H1 (cell line): ENCODE measurements at regions not wholly inside any gene's neighbourhood (a gene's known extent, or its start where the extent isn't known, plus 50 kb on each side); places are given as distances from the start of the nearest gene placed in this dataset.

ENCODE experiments used
- CTCF ChIA-PET: fragments of 300-600 bp; sonication (Branson Sonifier 250); formaldehyde crosslinking; loops from one replicate; lab custom pipeline; 2021; ENCODE audit not compliant: partially characterized antibody; lab: Charles Lee
- POLR2A ChIA-PET: fragments of 300-600 bp; sonication (Branson Sonifier 250); formaldehyde crosslinking; loops from one replicate; lab custom pipeline; 2021; ENCODE audit warnings: inconsistent platforms; ENCODE audit not compliant: partially characterized antibody; lab: Charles Lee
- DNase-seq, 2 experiments: peaks; one replicate each; pipeline versions ENCODE4 v3.0.0 to v3.0.0-alpha.2; 2010 to 2022; ENCODE audit warnings: low spot score in 2 of 2, low read depth in 1 of 2, mixed read lengths in 1 of 2
- FAIRE-seq: peaks from 2 replicates; lab custom pipeline; 2011; peaks lifted over from hg19 to GRCh38; lab: Jason Lieb, UNC
- H2AFZ ChIP-seq: 2 replicates; pipeline ENCODE4 v1.8.1; 2012; ENCODE audit warnings: low read length, inconsistent platforms
- H2AK5ac ChIP-seq: 2 replicates; pipeline ENCODE4 v1.6.1; 2013; ENCODE audit warnings: low read depth, low read length
- H2BK120ac ChIP-seq: replicated peaks from 2 replicates; pipeline ENCODE3; 2013; ENCODE audit warnings: low read depth, low read length, inconsistent platforms
- H2BK12ac ChIP-seq: 2 replicates; pipeline ENCODE4 v1.6.1; 2013; ENCODE audit warnings: low read depth, low read length
- H2BK15ac ChIP-seq: 2 replicates; pipeline ENCODE4 v1.6.1; 2013; ENCODE audit warnings: low read length
- H2BK20ac ChIP-seq: 2 replicates; pipeline ENCODE4 v1.6.1; 2013; ENCODE audit warnings: low read length
- H2BK5ac ChIP-seq: 2 replicates; pipeline ENCODE4 v1.6.1; 2013; ENCODE audit warnings: low read depth, low read length
- H3K14ac ChIP-seq: 2 replicates; pipeline ENCODE4 v1.6.1; 2013; ENCODE audit warnings: inconsistent platforms; ENCODE audit not compliant: insufficient read length
- H3K18ac ChIP-seq: 2 replicates; pipeline ENCODE4 v1.6.1; 2013; ENCODE audit warnings: low read length; ENCODE audit errors: extremely low read depth
- H3K23ac ChIP-seq: 2 replicates; pipeline ENCODE4 v1.6.1; 2013; ENCODE audit warnings: inconsistent platforms; ENCODE audit not compliant: insufficient read length
- H3K23me2 ChIP-seq: 2 replicates; pipeline ENCODE4 v1.6.1; 2013; ENCODE audit warnings: low read depth, low read length
- H3K27ac ChIP-seq: 2 replicates; pipeline ENCODE4 v1.6.1; 2011; ENCODE audit warnings: low read depth, low read length, inconsistent platforms
- H3K27me3 ChIP-seq, 4 experiments: replicated peaks in 1 of 4; 1 replicate in 1 of 4; 2 replicates in 3 of 4; pipeline versions ENCODE4 v1.6.1 to v1.8.1; 2011 to 2013; ENCODE audit warnings: low read length in 3 of 4, mild to moderate bottlenecking in 3 of 4, inconsistent platforms in 2 of 4, mixed read lengths in 2 of 4, moderate library complexity in 1 of 4; ENCODE audit not compliant: control insufficient read depth in 3 of 4, insufficient read depth in 3 of 4; ENCODE audit errors: extremely low read depth in 1 of 4
- H3K36me3 ChIP-seq, 4 experiments: 2 replicates each; pipeline versions ENCODE4 v1.6.1 to v1.8.1; 2011 to 2013; ENCODE audit warnings: mild to moderate bottlenecking in 4 of 4, low read length in 3 of 4, moderate library complexity in 2 of 4, control low read depth in 1 of 4, inconsistent platforms in 1 of 4; ENCODE audit not compliant: insufficient read depth in 4 of 4, control insufficient read depth in 2 of 4
- H3K4ac ChIP-seq: replicated peaks from 2 replicates; pipeline ENCODE3; 2013; ENCODE audit warnings: low read length, low read depth, mixed read lengths, inconsistent platforms; ENCODE audit not compliant: insufficient read length
- H3K4me1 ChIP-seq, 4 experiments: replicated peaks in 1 of 4; 1 replicate in 1 of 4; 2 replicates in 3 of 4; pipeline versions ENCODE4 v1.6.1 to v1.8.1; 2011 to 2013; ENCODE audit warnings: low read length in 3 of 4, inconsistent platforms in 2 of 4, mixed read lengths in 1 of 4; ENCODE audit not compliant: insufficient read depth in 4 of 4, control insufficient read depth in 3 of 4
- H3K4me2 ChIP-seq, 2 experiments: 2 replicates each; pipeline versions ENCODE4 v1.6.1 to v1.8.1; 2011 to 2013; ENCODE audit warnings: low read depth in 2 of 2, low read length in 2 of 2, control low read depth in 1 of 2, inconsistent platforms in 1 of 2, mild to moderate bottlenecking in 1 of 2; ENCODE audit not compliant: insufficient read depth in 1 of 2
- H3K4me3 ChIP-seq, 4 experiments: fragments of 200-600, 300-600 bp in 1 of 4; sonication (generic), shearing (Covaris generic), sonication (Bioruptor Twin) in 1 of 4; 2 replicates each; pipeline versions ENCODE4 v1.5.1 to v1.8.1; 2011 to 2016; ENCODE audit warnings: low read length in 4 of 4, low read depth in 3 of 4, control low read depth in 2 of 4, inconsistent platforms in 2 of 4, mild to moderate bottlenecking in 2 of 4, mixed read lengths in 1 of 4, moderate library complexity in 1 of 4; ENCODE audit not compliant: insufficient read depth in 2 of 4; ENCODE audit errors: extremely low read depth in 1 of 4
- H3K56ac ChIP-seq: replicated peaks from 2 replicates; pipeline ENCODE3; 2013; ENCODE audit warnings: low read depth, mild to moderate bottlenecking, mixed read lengths, low read length, inconsistent platforms; ENCODE audit not compliant: insufficient read length
- H3K79me1 ChIP-seq: 2 replicates; pipeline ENCODE4 v1.6.1; 2013; ENCODE audit warnings: low read depth, low read length, control low read depth
- H3K79me2 ChIP-seq, 2 experiments: 2 replicates each; pipeline versions ENCODE4 v1.6.1 to v1.8.1; 2012 to 2013; ENCODE audit warnings: low read length in 2 of 2, mild to moderate bottlenecking in 2 of 2, inconsistent platforms in 1 of 2; ENCODE audit not compliant: insufficient read depth in 2 of 2, control insufficient read depth in 1 of 2
- H3K9ac ChIP-seq, 4 experiments: replicated peaks in 1 of 4; 1 replicate in 1 of 4; 2 replicates in 3 of 4; pipeline versions ENCODE4 v1.6.1 to v1.8.1; 2011 to 2013; ENCODE audit warnings: low read depth in 3 of 4, low read length in 3 of 4, control low read depth in 2 of 4, mild to moderate bottlenecking in 2 of 4, moderate library complexity in 2 of 4, inconsistent platforms in 1 of 4; ENCODE audit errors: extremely low read depth in 1 of 4
- H3K9me3 ChIP-seq, 2 experiments: 2 replicates each; pipeline versions ENCODE4 v1.6.1 to v1.8.1; 2012 to 2013; ENCODE audit warnings: mild to moderate bottlenecking in 2 of 2, moderate library complexity in 2 of 2, control low read depth in 1 of 2, inconsistent platforms in 1 of 2, low read depth in 1 of 2, low read length in 1 of 2, mixed read lengths in 1 of 2; ENCODE audit not compliant: insufficient read depth in 2 of 2
- H4K20me1 ChIP-seq, 2 experiments: replicated peaks in 1 of 2; 2 replicates each; pipeline versions ENCODE3 to v1.8.1; 2011 to 2013; ENCODE audit warnings: inconsistent platforms in 2 of 2, low read length in 2 of 2, mild to moderate bottlenecking in 1 of 2; ENCODE audit not compliant: insufficient read depth in 2 of 2, control insufficient read depth in 1 of 2
- H4K5ac ChIP-seq: 2 replicates; pipeline ENCODE4 v1.6.1; 2013; ENCODE audit warnings: low read length, low read depth, mixed read lengths, inconsistent platforms; ENCODE audit not compliant: insufficient read length
- H4K8ac ChIP-seq: 2 replicates; pipeline ENCODE4 v1.8.0; 2013; ENCODE audit warnings: mild to moderate bottlenecking, moderate library complexity, low read length, inconsistent platforms; ENCODE audit not compliant: insufficient read depth; ENCODE audit errors: extremely low read depth
- H4K91ac ChIP-seq: replicated peaks from 2 replicates; pipeline ENCODE3; 2013; ENCODE audit warnings: low read length, mixed read lengths, inconsistent platforms; ENCODE audit not compliant: insufficient read length
- BCL11A ChIP-seq, 2 experiments: IDR thresholded peaks; one replicate each; pipeline ENCODE4 v1.6.1; 2011; ENCODE audit warnings: low read depth in 2 of 2, low read length in 2 of 2, mild to moderate bottlenecking in 2 of 2
- HDAC6 ChIP-seq: IDR thresholded peaks from one replicate; pipeline ENCODE4 v1.7.1; 2012; ENCODE audit warnings: low read depth, mild to moderate bottlenecking, inconsistent platforms, low read length, moderate library complexity
- TAF7 ChIP-seq: optimal IDR thresholded peaks from 2 replicates; pipeline ENCODE3; 2011; ENCODE audit warnings: low read depth, mild to moderate bottlenecking, inconsistent platforms, low read length, moderate library complexity, borderline replicate concordance
- WGBS, 2 experiments: shearing (Covaris generic) in 1 of 2; methylation state at CpG; one replicate each; pipeline versions ENCODE4 v1.1.6 to v1.1.7; 2013 to 2015; ENCODE audit warnings: low lambda C conversion rate in 2 of 2, mixed read lengths in 2 of 2, inconsistent platforms in 1 of 2, low coverage in 1 of 2, missing lambda C conversion rate in 1 of 2; ENCODE audit not compliant: insufficient replicate concordance in 2 of 2, insufficient coverage in 1 of 2, insufficient read length in 1 of 2; ENCODE audit errors: extremely low coverage in 1 of 2, missing lambda C conversion rate in 1 of 2; 5-methylcytosine and 5-hydroxymethylcytosine counted together

- no peak overlapping the region for H2BK15ac ChIP-seq
- no peak overlapping the region for H3K27ac ChIP-seq
- H2BK5ac ChIP-seq, result no peak overlapping the region
- H3K4ac ChIP-seq, result no peak overlapping the region
- 94% methylated on average over 2 of the region's 2 CpGs; no CpG with 5 or more reads in 1 of the 2 experiments for WGBS, 2 experiments
- H3K79me2 ChIP-seq, result no peaks in the 10 kb centered on the region
- no peaks in the 10 kb centered on the region for H3K4me1 ChIP-seq
- TF ChIP-seq HDAC6 (no peak), TAF7 (no peak), BCL11A (IDR thresholded peaks at IDR 0.05; ENCODE audit: low read depth in 2 of 2, low read length in 2 of 2) (no peak)
- TF ChIP-seq, all 59 proteins: peak for 0
- H2BK20ac ChIP-seq, result no peak overlapping the region
- H4K91ac ChIP-seq, result no peak overlapping the region
- H4K5ac ChIP-seq, result no peak overlapping the region
- H2AK5ac ChIP-seq, result no peak overlapping the region
- H3K4me3 ChIP-seq, result no peak overlapping the region
- H3K36me3 ChIP-seq, result no peaks in the 10 kb centered on the region
- no peak overlapping the region for H3K4me2 ChIP-seq
- H2BK12ac ChIP-seq, result no peak overlapping the region
- no peak overlapping the region for H3K18ac ChIP-seq
- CTCF ChIA-PET, result interaction anchor here (1.0 kb wide), 2 partner anchors 48 to 87 kb away, joined by 3 read pairs; no protein-coding TSS in a partner anchor
- POLR2A ChIA-PET, result no interaction called here
- no peaks in the 10 kb centered on the region for H3K79me1 ChIP-seq
- no peak overlapping the region for H3K14ac ChIP-seq
- no peak overlapping the region for H2BK120ac ChIP-seq
- DNase-seq, result no peak
- H4K8ac ChIP-seq, result no peak overlapping the region
- H4K20me1 ChIP-seq, result no peaks in the 10 kb centered on the region
- no peaks in the 10 kb centered on the region for H3K27me3 ChIP-seq
- H3K9ac ChIP-seq, result no peak overlapping the region
- peaks cover 11 to 12% of the 10 kb centered on the region in 2 experiments; a peak in 2 of 4 replicates for H3K9me3 ChIP-seq
- no peak overlapping the region for H3K56ac ChIP-seq
- H2AFZ ChIP-seq, result no peak overlapping the region
- FAIRE-seq, result no peak
- H3K23me2 ChIP-seq, result no peaks in the 10 kb centered on the region; the same call in 1 of the 2 replicates
- no peak overlapping the region for H3K23ac ChIP-seq
Observed at GRCh38 chr2:181152701-181153100, 172.3 kb downstream of the UBE2E3 start.
